ENCODE measurements at regions not wholly inside any gene's neighbourhood (a gene's known extent, or its start where the extent isn't known, plus 50 kb on each side); places are given as distances from the start of the nearest gene placed in this dataset.

DNA sequence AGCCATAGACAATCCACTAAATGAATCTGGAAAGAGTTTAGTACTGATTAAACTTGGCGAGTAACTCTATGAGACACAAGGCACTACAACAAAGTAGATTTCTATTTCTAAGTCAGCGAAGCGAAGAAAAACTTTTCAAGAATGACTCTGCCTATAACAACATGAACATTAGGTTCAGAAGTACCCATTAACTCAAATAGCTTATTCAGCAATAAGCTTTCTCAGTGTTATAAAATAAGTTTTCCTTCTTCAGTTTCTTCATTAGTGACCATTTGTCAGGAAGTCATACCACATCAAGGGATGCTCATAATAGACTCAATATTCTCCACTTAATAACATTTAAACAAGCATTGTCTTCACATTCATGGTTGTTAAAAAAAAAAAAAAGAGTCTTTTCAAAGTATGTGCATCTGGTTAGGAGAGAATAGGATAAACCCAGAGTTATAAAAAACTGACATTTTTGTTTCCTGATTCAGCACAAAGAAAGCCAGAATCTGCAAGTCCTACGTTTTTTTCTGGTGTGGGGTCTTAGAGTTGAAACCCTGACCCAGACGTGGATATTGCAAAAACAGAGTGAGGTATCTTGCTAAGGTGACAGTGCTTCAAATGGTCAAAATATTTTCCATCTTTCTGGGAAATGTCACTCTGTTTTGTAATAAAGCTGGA lies 148.2 kb upstream of the PREP start:
- Histone ChIP-seq H3K9me3 (replicated peaks; ENCODE audit: control insufficient read depth, insufficient read depth, low read length) (no peaks in the 10 kb centered on the region), H4K20me1 (replicated peaks; ENCODE audit: control insufficient read depth, extremely low read depth, insufficient read depth, low read length) (no peaks in the 10 kb centered on the region), H3K9ac (replicated peaks; ENCODE audit: extremely low read depth, insufficient read depth, low read length) (no peak overlapping the region), H3K9me1 (replicated peaks; ENCODE audit: control insufficient read depth, extremely low read depth, insufficient read depth, low read length) (no peaks in the 10 kb centered on the region), H2AFZ (ENCODE audit: low read depth, low read length) (no peak overlapping the region), H3K27me3 (ENCODE audit: control insufficient read depth in 2 of 2, insufficient read depth in 2 of 2, low read length in 2 of 2) (peaks cover 0 to 2% of the 10 kb centered on the region in 2 experiments), H3K4me1 (ENCODE audit: control insufficient read depth, extremely low read depth, insufficient read depth, low read length) (no peaks in the 10 kb centered on the region), H3K27ac (ENCODE audit: insufficient read depth, low read depth, low read length) (no peak overlapping the region), H3K4me2 (ENCODE audit: insufficient read depth, low read length) (no peak overlapping the region), H3K4me3 (replicated peaks in 1 of 3; ENCODE audit: insufficient read depth in 1 of 3, low read depth in 1 of 3, low read length in 3 of 3) (no peak overlapping the region), H3K36me3 (ENCODE audit: control insufficient read depth in 2 of 2, extremely low read depth in 1 of 2, insufficient read depth in 2 of 2, low read length in 2 of 2) (no peaks in the 10 kb centered on the region), H3K79me2 (ENCODE audit: control insufficient read depth, insufficient read depth, low read length) (no peaks in the 10 kb centered on the region)
- ChIA-PET POLR2A (no interaction called here), CTCF (interaction anchor here (1.4 kb wide), 1 partner anchor 31 kb away, joined by 3 read pairs; no protein-coding TSS in a partner anchor)
- intact Hi-C loops (cut with micrococcal nuclease): no loop called here
- FAIRE-seq (no peak), DNase-seq (ENCODE audit: low read depth, low spot score) (no peak)
- dilution Hi-C loops (cut with MboI; ENCODE audit: extremely low pct_ligation_motif_present, low sequenced_read_pairs): no loop called here
- TF ChIP-seq, protein P1, sequence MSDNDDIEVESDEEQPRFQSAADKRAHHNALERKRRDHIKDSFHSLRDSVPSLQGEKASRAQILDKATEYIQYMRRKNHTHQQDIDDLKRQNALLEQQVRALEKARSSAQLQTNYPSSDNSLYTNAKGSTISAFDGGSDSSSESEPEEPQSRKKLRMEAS (IDR thresholded peaks at IDR 0.05; ENCODE audit: insufficient read depth, insufficient read length): no peak
- TF ChIP-seq JUN (IDR thresholded peaks at IDR 0.05; ENCODE audit: borderline replicate concordance, insufficient read depth, insufficient read length, low read depth) (no peak), GATA2 (IDR thresholded peaks at IDR 0.05; ENCODE audit: insufficient read depth, insufficient read length, low read depth, low read length) (no peak), FOS (IDR thresholded peaks at IDR 0.05; ENCODE audit: borderline replicate concordance, insufficient read depth, low read length) (no peak), MYC (IDR thresholded peaks at IDR 0.05; ENCODE audit: low read depth, low read length) (no peak)
- BruUV-seq (replicated peaks): no TSS peak

GRCh38 chr6:105546754-105547153 lies 143.9 kb upstream of the PREP start:
- no peaks in the 10 kb centered on the region for H3K9me3 ChIP-seq (replicated peaks; ENCODE audit: control insufficient read depth, insufficient read depth, low read length)
- FAIRE-seq (no peak), DNase-seq (ENCODE audit: low read depth, low spot score) (no peak)
- no peak overlapping the region for H3K4me3 ChIP-seq (replicated peaks in 1 of 3; ENCODE audit: insufficient read depth in 1 of 3, low read depth in 1 of 3, low read length in 3 of 3)
- dilution Hi-C loops (cut with MboI; ENCODE audit: extremely low pct_ligation_motif_present, low sequenced_read_pairs): no loop called here
- TF ChIP-seq GATA2 (IDR thresholded peaks at IDR 0.05; ENCODE audit: insufficient read depth, insufficient read length, low read depth, low read length) (no peak), POLR2A (IDR thresholded peaks at IDR 0.05; ENCODE audit: low read depth, low read length) (no peak), JUN (IDR thresholded peaks at IDR 0.05; ENCODE audit: borderline replicate concordance, insufficient read depth, insufficient read length, low read depth) (no peak), EZH2 (IDR thresholded peaks at IDR 0.05; ENCODE audit: borderline replicate concordance, low read depth, low read length, severe bottlenecking) (no peak), FOS (IDR thresholded peaks at IDR 0.05; ENCODE audit: borderline replicate concordance, insufficient read depth, low read length) (no peak), POLR2AphosphoS5 (IDR thresholded peaks at IDR 0.05; ENCODE audit: insufficient read depth, low read depth, low read length) (no peak), MYC (IDR thresholded peaks at IDR 0.05; ENCODE audit: low read depth, low read length) (no peak)
- TF ChIP-seq, protein P1 (IDR thresholded peaks at IDR 0.05; ENCODE audit: insufficient read depth, insufficient read length): no peak
- TF ChIP-seq, protein P2, sequence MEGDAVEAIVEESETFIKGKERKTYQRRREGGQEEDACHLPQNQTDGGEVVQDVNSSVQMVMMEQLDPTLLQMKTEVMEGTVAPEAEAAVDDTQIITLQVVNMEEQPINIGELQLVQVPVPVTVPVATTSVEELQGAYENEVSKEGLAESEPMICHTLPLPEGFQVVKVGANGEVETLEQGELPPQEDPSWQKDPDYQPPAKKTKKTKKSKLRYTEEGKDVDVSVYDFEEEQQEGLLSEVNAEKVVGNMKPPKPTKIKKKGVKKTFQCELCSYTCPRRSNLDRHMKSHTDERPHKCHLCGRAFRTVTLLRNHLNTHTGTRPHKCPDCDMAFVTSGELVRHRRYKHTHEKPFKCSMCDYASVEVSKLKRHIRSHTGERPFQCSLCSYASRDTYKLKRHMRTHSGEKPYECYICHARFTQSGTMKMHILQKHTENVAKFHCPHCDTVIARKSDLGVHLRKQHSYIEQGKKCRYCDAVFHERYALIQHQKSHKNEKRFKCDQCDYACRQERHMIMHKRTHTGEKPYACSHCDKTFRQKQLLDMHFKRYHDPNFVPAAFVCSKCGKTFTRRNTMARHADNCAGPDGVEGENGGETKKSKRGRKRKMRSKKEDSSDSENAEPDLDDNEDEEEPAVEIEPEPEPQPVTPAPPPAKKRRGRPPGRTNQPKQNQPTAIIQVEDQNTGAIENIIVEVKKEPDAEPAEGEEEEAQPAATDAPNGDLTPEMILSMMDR (IDR thresholded peaks at IDR 0.05; ENCODE audit: extremely low read depth in 1 of 2, insufficient read depth in 1 of 2, low read depth in 1 of 2, low read length in 2 of 2): no peak
- H3K4me1 ChIP-seq (ENCODE audit: control insufficient read depth, extremely low read depth, insufficient read depth, low read length): no peaks in the 10 kb centered on the region
- intact Hi-C loops (cut with micrococcal nuclease): no loop called here
- no peak overlapping the region for H3K9ac ChIP-seq (replicated peaks; ENCODE audit: extremely low read depth, insufficient read depth, low read length)
- no peaks in the 10 kb centered on the region for H3K36me3 ChIP-seq (ENCODE audit: control insufficient read depth in 2 of 2, extremely low read depth in 1 of 2, insufficient read depth in 2 of 2, low read length in 2 of 2)
- peaks cover 0 to 2% of the 10 kb centered on the region in 2 experiments for H3K27me3 ChIP-seq (ENCODE audit: control insufficient read depth in 2 of 2, insufficient read depth in 2 of 2, low read length in 2 of 2)
- H3K9me1 ChIP-seq (replicated peaks; ENCODE audit: control insufficient read depth, extremely low read depth, insufficient read depth, low read length): no peaks in the 10 kb centered on the region
- H3K27ac ChIP-seq (ENCODE audit: insufficient read depth, low read depth, low read length): no peak overlapping the region
- H3K79me2 ChIP-seq (ENCODE audit: control insufficient read depth, insufficient read depth, low read length): no peaks in the 10 kb centered on the region
- ChIA-PET POLR2A (no interaction called here), CTCF (interaction anchor here (1.5 kb wide), 1 partner anchor 64 kb away, joined by 3 read pairs; no protein-coding TSS in a partner anchor)
- H2AFZ ChIP-seq (ENCODE audit: low read depth, low read length): no peak overlapping the region
- BruUV-seq (replicated peaks): no TSS peak
- H4K20me1 ChIP-seq (replicated peaks; ENCODE audit: control insufficient read depth, extremely low read depth, insufficient read depth, low read length): no peaks in the 10 kb centered on the region
- no peak overlapping the region for H3K4me2 ChIP-seq (ENCODE audit: insufficient read depth, low read length)
